ENCODE measurements at regions not wholly inside any gene's neighbourhood (a gene's known extent, or its start where the extent isn't known, plus 50 kb on each side); places are given as distances from the start of the nearest gene placed in this dataset.
A peak's percentile ranks its signal among the peaks of the same experiment; 100 is the strongest.
"Not testable (repeated sequence)": the region's sequence is repeated elsewhere in the genome, so short reads cannot be mapped to it uniquely, and the experiment has no call there.

DNA sequence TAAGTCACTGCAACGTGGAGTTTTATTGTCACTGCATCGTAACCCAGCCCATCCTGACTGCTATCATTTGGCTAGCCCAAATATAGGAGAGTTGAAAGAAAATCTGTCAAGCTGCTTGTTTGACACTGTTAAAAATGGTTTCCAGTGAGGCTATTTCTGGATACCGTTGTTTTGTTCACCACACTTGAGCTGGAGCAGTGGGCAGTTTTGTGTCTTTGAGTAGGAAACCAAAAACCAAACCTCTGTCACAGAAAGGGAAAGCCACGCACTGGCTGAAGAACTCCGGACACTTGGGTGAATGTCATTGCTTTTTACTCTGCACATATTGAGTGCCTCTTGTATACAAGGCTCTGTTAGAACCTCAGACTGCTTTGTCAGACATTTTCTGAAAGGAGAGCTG lies 446.4 kb upstream of the CFAP20DC start:
- peak overlapping the region; percentile 24; the same call in 1 of the 2 replicates for H2AFZ ChIP-seq
- DNase-seq (ENCODE audit: low spot score) (no peak), ATAC-seq (no peak)
- H3K4me1 ChIP-seq (ENCODE audit: insufficient read depth), result no peaks in the 10 kb centered on the region
- Mint-ChIP-seq H3K9me3 (no peaks in the 10 kb centered on the region), H3K27ac (no peak overlapping the region), H3K27me3 (ENCODE audit: insufficient read depth, low read depth, poor library complexity) (no peaks in the 10 kb centered on the region), H3K36me3 (ENCODE audit: low read depth) (no peaks in the 10 kb centered on the region), H3K4me3 (no peak overlapping the region), H3K4me1 (no peaks in the 10 kb centered on the region)
- TF ChIP-seq, protein P1, sequence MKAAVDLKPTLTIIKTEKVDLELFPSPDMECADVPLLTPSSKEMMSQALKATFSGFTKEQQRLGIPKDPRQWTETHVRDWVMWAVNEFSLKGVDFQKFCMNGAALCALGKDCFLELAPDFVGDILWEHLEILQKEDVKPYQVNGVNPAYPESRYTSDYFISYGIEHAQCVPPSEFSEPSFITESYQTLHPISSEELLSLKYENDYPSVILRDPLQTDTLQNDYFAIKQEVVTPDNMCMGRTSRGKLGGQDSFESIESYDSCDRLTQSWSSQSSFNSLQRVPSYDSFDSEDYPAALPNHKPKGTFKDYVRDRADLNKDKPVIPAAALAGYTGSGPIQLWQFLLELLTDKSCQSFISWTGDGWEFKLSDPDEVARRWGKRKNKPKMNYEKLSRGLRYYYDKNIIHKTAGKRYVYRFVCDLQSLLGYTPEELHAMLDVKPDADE (IDR thresholded peaks at IDR 0.05), result no peak
- TF ChIP-seq, protein P2, sequence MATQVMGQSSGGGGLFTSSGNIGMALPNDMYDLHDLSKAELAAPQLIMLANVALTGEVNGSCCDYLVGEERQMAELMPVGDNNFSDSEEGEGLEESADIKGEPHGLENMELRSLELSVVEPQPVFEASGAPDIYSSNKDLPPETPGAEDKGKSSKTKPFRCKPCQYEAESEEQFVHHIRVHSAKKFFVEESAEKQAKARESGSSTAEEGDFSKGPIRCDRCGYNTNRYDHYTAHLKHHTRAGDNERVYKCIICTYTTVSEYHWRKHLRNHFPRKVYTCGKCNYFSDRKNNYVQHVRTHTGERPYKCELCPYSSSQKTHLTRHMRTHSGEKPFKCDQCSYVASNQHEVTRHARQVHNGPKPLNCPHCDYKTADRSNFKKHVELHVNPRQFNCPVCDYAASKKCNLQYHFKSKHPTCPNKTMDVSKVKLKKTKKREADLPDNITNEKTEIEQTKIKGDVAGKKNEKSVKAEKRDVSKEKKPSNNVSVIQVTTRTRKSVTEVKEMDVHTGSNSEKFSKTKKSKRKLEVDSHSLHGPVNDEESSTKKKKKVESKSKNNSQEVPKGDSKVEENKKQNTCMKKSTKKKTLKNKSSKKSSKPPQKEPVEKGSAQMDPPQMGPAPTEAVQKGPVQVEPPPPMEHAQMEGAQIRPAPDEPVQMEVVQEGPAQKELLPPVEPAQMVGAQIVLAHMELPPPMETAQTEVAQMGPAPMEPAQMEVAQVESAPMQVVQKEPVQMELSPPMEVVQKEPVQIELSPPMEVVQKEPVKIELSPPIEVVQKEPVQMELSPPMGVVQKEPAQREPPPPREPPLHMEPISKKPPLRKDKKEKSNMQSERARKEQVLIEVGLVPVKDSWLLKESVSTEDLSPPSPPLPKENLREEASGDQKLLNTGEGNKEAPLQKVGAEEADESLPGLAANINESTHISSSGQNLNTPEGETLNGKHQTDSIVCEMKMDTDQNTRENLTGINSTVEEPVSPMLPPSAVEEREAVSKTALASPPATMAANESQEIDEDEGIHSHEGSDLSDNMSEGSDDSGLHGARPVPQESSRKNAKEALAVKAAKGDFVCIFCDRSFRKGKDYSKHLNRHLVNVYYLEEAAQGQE (IDR thresholded peaks at IDR 0.05; ENCODE audit: unreplicated experiment), result no peak
- no peak for TF ChIP-seq NANOG (IDR thresholded peaks at IDR 0.05; ENCODE audit: borderline replicate concordance)
- no peak for TF ChIP-seq ZNF114 (CRISPR knock-in tag; IDR thresholded peaks at IDR 0.05)
- TF ChIP-seq CREB1 (CRISPR knock-in tag; IDR thresholded peaks at IDR 0.05; ENCODE audit: low read depth), result no peak
- TF ChIP-seq, protein P3, sequence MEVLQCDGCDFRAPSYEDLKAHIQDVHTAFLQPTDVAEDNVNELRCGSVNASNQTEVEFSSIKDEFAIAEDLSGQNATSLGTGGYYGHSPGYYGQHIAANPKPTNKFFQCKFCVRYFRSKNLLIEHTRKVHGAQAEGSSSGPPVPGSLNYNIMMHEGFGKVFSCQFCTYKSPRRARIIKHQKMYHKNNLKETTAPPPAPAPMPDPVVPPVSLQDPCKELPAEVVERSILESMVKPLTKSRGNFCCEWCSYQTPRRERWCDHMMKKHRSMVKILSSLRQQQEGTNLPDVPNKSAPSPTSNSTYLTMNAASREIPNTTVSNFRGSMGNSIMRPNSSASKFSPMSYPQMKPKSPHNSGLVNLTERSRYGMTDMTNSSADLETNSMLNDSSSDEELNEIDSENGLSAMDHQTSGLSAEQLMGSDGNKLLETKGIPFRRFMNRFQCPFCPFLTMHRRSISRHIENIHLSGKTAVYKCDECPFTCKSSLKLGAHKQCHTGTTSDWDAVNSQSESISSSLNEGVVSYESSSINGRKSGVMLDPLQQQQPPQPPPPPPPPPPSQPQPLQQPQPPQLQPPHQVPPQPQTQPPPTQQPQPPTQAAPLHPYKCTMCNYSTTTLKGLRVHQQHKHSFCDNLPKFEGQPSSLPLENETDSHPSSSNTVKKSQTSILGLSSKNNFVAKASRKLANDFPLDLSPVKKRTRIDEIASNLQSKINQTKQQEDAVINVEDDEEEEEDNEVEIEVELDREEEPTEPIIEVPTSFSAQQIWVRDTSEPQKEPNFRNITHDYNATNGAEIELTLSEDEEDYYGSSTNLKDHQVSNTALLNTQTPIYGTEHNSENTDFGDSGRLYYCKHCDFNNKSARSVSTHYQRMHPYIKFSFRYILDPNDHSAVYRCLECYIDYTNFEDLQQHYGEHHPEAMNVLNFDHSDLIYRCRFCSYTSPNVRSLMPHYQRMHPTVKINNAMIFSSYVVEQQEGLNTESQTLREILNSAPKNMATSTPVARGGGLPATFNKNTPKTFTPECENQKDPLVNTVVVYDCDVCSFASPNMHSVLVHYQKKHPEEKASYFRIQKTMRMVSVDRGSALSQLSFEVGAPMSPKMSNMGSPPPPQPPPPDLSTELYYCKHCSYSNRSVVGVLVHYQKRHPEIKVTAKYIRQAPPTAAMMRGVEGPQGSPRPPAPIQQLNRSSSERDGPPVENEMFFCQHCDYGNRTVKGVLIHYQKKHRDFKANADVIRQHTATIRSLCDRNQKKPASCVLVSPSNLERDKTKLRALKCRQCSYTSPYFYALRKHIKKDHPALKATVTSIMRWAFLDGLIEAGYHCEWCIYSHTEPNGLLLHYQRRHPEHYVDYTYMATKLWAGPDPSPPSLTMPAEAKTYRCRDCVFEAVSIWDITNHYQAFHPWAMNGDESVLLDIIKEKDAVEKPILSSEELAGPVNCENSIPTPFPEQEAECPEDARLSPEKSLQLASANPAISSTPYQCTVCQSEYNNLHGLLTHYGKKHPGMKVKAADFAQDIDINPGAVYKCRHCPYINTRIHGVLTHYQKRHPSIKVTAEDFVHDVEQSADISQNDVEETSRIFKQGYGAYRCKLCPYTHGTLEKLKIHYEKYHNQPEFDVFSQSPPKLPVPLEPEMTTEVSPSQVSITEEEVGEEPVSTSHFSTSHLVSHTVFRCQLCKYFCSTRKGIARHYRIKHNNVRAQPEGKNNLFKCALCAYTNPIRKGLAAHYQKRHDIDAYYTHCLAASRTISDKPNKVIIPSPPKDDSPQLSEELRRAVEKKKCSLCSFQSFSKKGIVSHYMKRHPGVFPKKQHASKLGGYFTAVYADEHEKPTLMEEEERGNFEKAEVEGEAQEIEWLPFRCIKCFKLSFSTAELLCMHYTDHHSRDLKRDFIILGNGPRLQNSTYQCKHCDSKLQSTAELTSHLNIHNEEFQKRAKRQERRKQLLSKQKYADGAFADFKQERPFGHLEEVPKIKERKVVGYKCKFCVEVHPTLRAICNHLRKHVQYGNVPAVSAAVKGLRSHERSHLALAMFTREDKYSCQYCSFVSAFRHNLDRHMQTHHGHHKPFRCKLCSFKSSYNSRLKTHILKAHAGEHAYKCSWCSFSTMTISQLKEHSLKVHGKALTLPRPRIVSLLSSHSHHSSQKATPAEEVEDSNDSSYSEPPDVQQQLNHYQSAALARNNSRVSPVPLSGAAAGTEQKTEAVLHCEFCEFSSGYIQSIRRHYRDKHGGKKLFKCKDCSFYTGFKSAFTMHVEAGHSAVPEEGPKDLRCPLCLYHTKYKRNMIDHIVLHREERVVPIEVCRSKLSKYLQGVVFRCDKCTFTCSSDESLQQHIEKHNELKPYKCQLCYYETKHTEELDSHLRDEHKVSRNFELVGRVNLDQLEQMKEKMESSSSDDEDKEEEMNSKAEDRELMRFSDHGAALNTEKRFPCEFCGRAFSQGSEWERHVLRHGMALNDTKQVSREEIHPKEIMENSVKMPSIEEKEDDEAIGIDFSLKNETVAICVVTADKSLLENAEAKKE (CRISPR knock-in tag; IDR thresholded peaks at IDR 0.05), result no peak
- TF ChIP-seq EZH2 (IDR thresholded peaks at IDR 0.05; ENCODE audit: low read depth, unreplicated experiment), result no peak
- no peak for TF ChIP-seq JUNB (IDR thresholded peaks at IDR 0.05; ENCODE audit: unreplicated experiment)
- no peak for TF ChIP-seq STAT1 (IDR thresholded peaks at IDR 0.05; ENCODE audit: unreplicated experiment)
- TF ChIP-seq ZNF331 (CRISPR knock-in tag; IDR thresholded peaks at IDR 0.05; ENCODE audit: low read depth), result no peak
- H3K27ac ChIP-seq (ENCODE audit: low read depth), result no peak overlapping the region
- no peaks in the 10 kb centered on the region for H3F3A ChIP-seq (replicated peaks; ENCODE audit: low read depth)
- H4K20me1 ChIP-seq (replicated peaks; ENCODE audit: insufficient read depth), result no peaks in the 10 kb centered on the region
- H3K4me3 ChIP-seq, result no peak overlapping the region
- no peaks in the 10 kb centered on the region for H3K36me3 ChIP-seq (ENCODE audit: insufficient read depth)
- no peak overlapping the region for H3K4me2 ChIP-seq
- no peaks in the 10 kb centered on the region for H3K9me2 ChIP-seq (ENCODE audit: insufficient read depth)
- H3K27me3 ChIP-seq (ENCODE audit: insufficient read depth), result no peaks in the 10 kb centered on the region
- no peaks in the 10 kb centered on the region for H3K79me2 ChIP-seq (replicated peaks; ENCODE audit: insufficient read depth)

DNA sequence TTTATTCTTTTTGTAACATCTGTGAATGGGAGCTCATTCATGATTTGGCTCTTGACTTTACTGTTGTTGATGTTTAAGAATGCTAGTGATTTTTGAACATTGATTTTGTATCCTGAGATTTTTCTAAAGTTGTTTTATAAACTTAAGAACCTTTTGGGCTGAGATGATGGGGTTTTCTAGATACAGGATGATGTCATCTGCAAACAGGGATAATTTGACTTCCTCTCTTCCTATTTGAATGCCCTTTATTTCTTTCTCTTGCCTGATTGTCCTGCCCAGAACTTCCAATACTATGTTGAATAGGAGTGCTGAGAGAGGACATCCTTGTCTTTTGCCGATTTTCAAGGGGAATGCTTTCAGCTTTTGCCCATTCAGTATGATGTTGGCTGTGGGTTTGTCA lies 445.1 kb upstream of the CFAP20DC start:
- H3K4me1 ChIP-seq (ENCODE audit: insufficient read depth); H3K79me2 ChIP-seq (replicated peaks; ENCODE audit: insufficient read depth); H3K4me3 Mint-ChIP-seq; H3K36me3 ChIP-seq (ENCODE audit: insufficient read depth); H3K9me3 Mint-ChIP-seq; ATAC-seq; H3F3A ChIP-seq (replicated peaks; ENCODE audit: low read depth); H3K27ac ChIP-seq (ENCODE audit: low read depth); H3K4me1 Mint-ChIP-seq; H3K36me3 Mint-ChIP-seq (ENCODE audit: low read depth); H2AFZ ChIP-seq; DNase-seq (ENCODE audit: low spot score); H3K27ac Mint-ChIP-seq; H3K4me3 ChIP-seq; H3K9me2 ChIP-seq (ENCODE audit: insufficient read depth); H4K20me1 ChIP-seq (replicated peaks; ENCODE audit: insufficient read depth); H3K27me3 Mint-ChIP-seq (ENCODE audit: insufficient read depth, low read depth, poor library complexity); H3K27me3 ChIP-seq (ENCODE audit: insufficient read depth); H3K4me2 ChIP-seq: not testable (repeated sequence)
